CD4-positive, alpha-beta memory T cell (primary cell): ENCODE measurements at regions not wholly inside any gene's neighbourhood (a gene's known extent, or its start where the extent isn't known, plus 50 kb on each side); places are given as distances from the start of the nearest gene placed in this dataset.

Experiments used
- CTCF ChIA-PET: fragments of 350-600 bp; sonication (Branson Sonifier 250); formaldehyde crosslinking; loops from one replicate; lab custom pipeline; 2021; ENCODE audit warnings: inconsistent platforms; ENCODE audit not compliant: partially characterized antibody; lab: Charles Lee
- POLR2A ChIA-PET: fragments of 350-600 bp; sonication (Branson Sonifier 250); formaldehyde crosslinking; loops from one replicate; lab custom pipeline; 2021; ENCODE audit not compliant: partially characterized antibody; lab: Charles Lee
- DNase-seq, 5 donors: peaks; one replicate each; pipeline versions ENCODE4 v3.0.0 to v3.0.0-alpha.2; 2020 to 2022; ENCODE audit warnings: mixed read lengths in 1 of 5
- H3K27ac ChIP-seq: one replicate; pipeline ENCODE4 v1.7.0; 2013; ENCODE audit warnings: low read depth, low read length
- H3K27me3 ChIP-seq: 2 replicates; pipeline ENCODE4 v1.7.0; 2013; ENCODE audit warnings: mild to moderate bottlenecking, low read length, moderate library complexity; ENCODE audit not compliant: insufficient read depth
- H3K36me3 ChIP-seq: 2 replicates; pipeline ENCODE4 v1.7.0; 2013; ENCODE audit warnings: mild to moderate bottlenecking, low read length, moderate library complexity; ENCODE audit not compliant: insufficient read depth
- H3K4me1 ChIP-seq: 2 replicates; pipeline ENCODE4 v1.7.0; 2013; ENCODE audit warnings: mild to moderate bottlenecking, low read length, moderate library complexity; ENCODE audit not compliant: insufficient read depth
- H3K4me3 ChIP-seq, 2 donors: one replicate each; pipeline ENCODE4 v1.7.0; 2013; ENCODE audit warnings: low read length in 2 of 2, mild to moderate bottlenecking in 1 of 2
- H3K9me3 ChIP-seq, 2 donors: one replicate each; pipeline ENCODE4 v1.7.0; 2013; ENCODE audit warnings: low read length in 2 of 2, control low read depth in 1 of 2; ENCODE audit not compliant: control insufficient read depth in 1 of 2
- H3K27ac Mint-ChIP-seq, 7 donors: one replicate each; pipeline ENCODE4 v1.8.0; 2020 to 2021; ENCODE audit warnings: mixed read lengths in 7 of 7, mild to moderate bottlenecking in 6 of 7, inconsistent platforms in 3 of 7, moderate library complexity in 3 of 7
- H3K27me3 Mint-ChIP-seq, 2 donors: one replicate each; pipeline ENCODE4 v1.8.0; 2020 to 2021; ENCODE audit warnings: mixed read lengths in 2 of 2
- H3K36me3 Mint-ChIP-seq, 2 donors: one replicate each; pipeline ENCODE4 v1.8.0; 2020 to 2021; ENCODE audit warnings: mixed read lengths in 2 of 2, inconsistent platforms in 1 of 2, mild to moderate bottlenecking in 1 of 2
- H3K4me1 Mint-ChIP-seq, 4 donors: one replicate each; pipeline ENCODE4 v1.8.0; 2020 to 2021; ENCODE audit warnings: mixed read lengths in 4 of 4, mild to moderate bottlenecking in 1 of 4
- H3K4me3 Mint-ChIP-seq, 8 donors: one replicate each; pipeline ENCODE4 v1.8.0; 2020 to 2021; ENCODE audit warnings: mixed read lengths in 8 of 8, mild to moderate bottlenecking in 7 of 8, moderate library complexity in 6 of 8, inconsistent platforms in 3 of 8
- H3K9me3 Mint-ChIP-seq, 8 donors: one replicate each; pipeline ENCODE4 v1.8.0; 2020 to 2021; ENCODE audit warnings: mixed read lengths in 8 of 8, mild to moderate bottlenecking in 5 of 8, inconsistent platforms in 3 of 8, moderate library complexity in 1 of 8
- intact Hi-C: fragments of 100-400 bp; cut with micrococcal nuclease; formaldehyde crosslinking; loops from one replicate; pipeline ENCODE4 v1.15.1; 2023

- H3K9me3 ChIP-seq, result no peaks in the 10 kb centered on the region
- intact Hi-C loops, result no loop called here
- H3K4me3 ChIP-seq, result no peak overlapping the region
- Mint-ChIP-seq H3K36me3 (no peaks in the 10 kb centered on the region), H3K4me1 (no peaks in the 10 kb centered on the region), H3K27ac (peak overlapping the region in 1 of 7 donors; percentile 39), H3K4me3 (no peak overlapping the region), H3K9me3 (no peaks in the 10 kb centered on the region), H3K27me3 (peaks cover 0 to 7% of the 10 kb centered on the region in 2 donors)
- H3K4me1 ChIP-seq, result no peaks in the 10 kb centered on the region
- H3K27ac ChIP-seq, result no peak overlapping the region
- H3K36me3 ChIP-seq, result no peaks in the 10 kb centered on the region
- H3K27me3 ChIP-seq, result no peaks in the 10 kb centered on the region
- CTCF ChIA-PET, result interaction anchor here (0.9 to 1.1 kb wide), 2 partner anchors 8 to 591 kb away, joined by 3 to 14 read pairs; no protein-coding TSS in a partner anchor
- POLR2A ChIA-PET, result no interaction called here
- DNase-seq, result no peak
Observed at GRCh38 chr12:94094700-94095099, 53.7 kb upstream of the PLXNC1 start.

- Mint-ChIP-seq H3K27me3 (peaks cover 0 to 7% of the 10 kb centered on the region in 2 donors), H3K4me1 (peaks cover 0 to 6% (median 1%) of the 10 kb centered on the region in 4 donors), H3K27ac (no peak overlapping the region), H3K4me3 (no peak overlapping the region), H3K9me3 (no peaks in the 10 kb centered on the region), H3K36me3 (no peaks in the 10 kb centered on the region)
- no peak overlapping the region for H3K27ac ChIP-seq
- intact Hi-C loops, result no loop called here
- ChIA-PET POLR2A (no interaction called here), CTCF (no interaction called here)
- H3K4me3 ChIP-seq, result no peak overlapping the region
- H3K36me3 ChIP-seq, result no peaks in the 10 kb centered on the region
- H3K9me3 ChIP-seq, result no peaks in the 10 kb centered on the region
- DNase-seq, result no peak
- H3K4me1 ChIP-seq, result no peaks in the 10 kb centered on the region
- H3K27me3 ChIP-seq, result no peaks in the 10 kb centered on the region
Observed at GRCh38 chr12:94095618-94096017, 52.8 kb upstream of the PLXNC1 start.

GRCh38 chr12:94098466-94098865, 49.9 kb upstream of the PLXNC1 start:
- H3K36me3 ChIP-seq, result no peaks in the 10 kb centered on the region
- peaks cover 10% of the 10 kb centered on the region for H3K4me1 ChIP-seq
- H3K9me3 ChIP-seq, result no peaks in the 10 kb centered on the region
- no peaks in the 10 kb centered on the region for H3K36me3 Mint-ChIP-seq
- H3K27ac ChIP-seq, result no peak overlapping the region
- no peak overlapping the region for H3K27ac Mint-ChIP-seq
- no peak overlapping the region for H3K4me3 ChIP-seq
- intact Hi-C loops, result no loop called here
- no peaks in the 10 kb centered on the region for H3K27me3 ChIP-seq
- CTCF ChIA-PET, result interaction anchor here (6.2 to 8.2 kb wide), 4 partner anchors 330 to 1111 kb away, joined by 82 to 480 read pairs (median 188); no protein-coding TSS in a partner anchor
- POLR2A ChIA-PET, result no interaction called here
- peaks cover 5 to 21% (median 7%) of the 10 kb centered on the region in 4 donors for H3K4me1 Mint-ChIP-seq
- no peak for DNase-seq
- H3K27me3 Mint-ChIP-seq, result peaks cover 0 to 4% of the 10 kb centered on the region in 2 donors
- H3K9me3 Mint-ChIP-seq, result no peaks in the 10 kb centered on the region
- H3K4me3 Mint-ChIP-seq, result no peak overlapping the region
